Right lobe of liver (tissue), 6 donors: ENCODE measurements at regions not wholly inside any gene's neighbourhood (a gene's known extent, or its start where the extent isn't known, plus 50 kb on each side); places are given as distances from the start of the nearest gene placed in this dataset.

Experiments
- ATAC-seq, 4 donors: fragments of 200-7000 bp; cut with Tn5 transposase; one replicate each; pipeline ENCODE4 v1.9.1; 2020; ENCODE audit warnings: mild to moderate bottlenecking in 4 of 4, moderate library complexity in 4 of 4
- DNase-seq, 3 donors: peaks; one replicate each; pipeline ENCODE4 v3.0.0-alpha.2; 2020
- H3K27ac ChIP-seq, 3 donors: fragments of 200-600 bp; one replicate each; pipeline ENCODE4 v1.8.0; 2022
- H3K27me3 ChIP-seq, 2 donors: fragments of 200-600 bp; one replicate each; pipeline ENCODE4 v1.8.0; 2022
- H3K36me3 ChIP-seq, 4 donors: fragments of 200-600 bp; sonication (generic) in 1 of 4; one replicate each; pipeline versions ENCODE4 v1.5.1 to v1.8.0; 2017 to 2022; ENCODE audit warnings: control low read depth in 1 of 4
- H3K4me1 ChIP-seq, 4 donors: fragments of 200-600 bp; sonication (generic) in 1 of 4; one replicate each; pipeline versions ENCODE4 v1.5.1 to v1.8.0; 2017 to 2022; ENCODE audit warnings: control low read depth in 1 of 4
- H3K4me3 ChIP-seq, 3 donors: fragments of 200-600 bp; one replicate each; pipeline ENCODE4 v1.8.0; 2022
- H3K9me3 ChIP-seq, 4 donors: fragments of 200-600 bp; sonication (generic) in 1 of 4; one replicate each; pipeline versions ENCODE4 v1.5.1 to v1.8.0; 2017 to 2022; ENCODE audit warnings: control low read depth in 1 of 4
- POLR2A ChIP-seq: fragments of 450-650 bp; IDR thresholded peaks from one replicate; pipeline ENCODE4 v1.6.1; 2017; ENCODE audit warnings: antibody characterized with exemption, mild to moderate bottlenecking
- WGBS: methylation state at CpG from one replicate; pipeline ENCODE4 v1.1.6; 2018; ENCODE audit warnings: low coverage, low lambda C conversion rate; ENCODE audit not compliant: insufficient coverage; ENCODE audit errors: missing lambda C conversion rate; 5-methylcytosine and 5-hydroxymethylcytosine counted together
- intact Hi-C, 2 donors: fragments of 100-400 bp; cut with DNase I; formaldehyde crosslinking; loops; one replicate each; pipeline versions ENCODE4 v1.11.2 to v1.14.1; 2022
- TF ChIP-seq, protein P1 (sequence below), 4 donors: fragments of 200-600 bp in 3 of 4; fragments of 450-650 bp in 1 of 4; IDR thresholded peaks; one replicate each; pipeline versions ENCODE4 v1.5.1 to v1.8.0; 2016 to 2022; ENCODE audit warnings: antibody characterized with exemption in 4 of 4, mild to moderate bottlenecking in 2 of 4
- donor health status: DM: no; HTN: yes; CAD: no.
- donor health status: DM: no; HTN: no; CAD: no.
- donor health status: DM: no; HTN: no; CAD: no.
- donor health status: DM: no; HTN: yes; CAD: no.
- donor health status: DM: no; HTN: yes; CAD: no.

DNA sequence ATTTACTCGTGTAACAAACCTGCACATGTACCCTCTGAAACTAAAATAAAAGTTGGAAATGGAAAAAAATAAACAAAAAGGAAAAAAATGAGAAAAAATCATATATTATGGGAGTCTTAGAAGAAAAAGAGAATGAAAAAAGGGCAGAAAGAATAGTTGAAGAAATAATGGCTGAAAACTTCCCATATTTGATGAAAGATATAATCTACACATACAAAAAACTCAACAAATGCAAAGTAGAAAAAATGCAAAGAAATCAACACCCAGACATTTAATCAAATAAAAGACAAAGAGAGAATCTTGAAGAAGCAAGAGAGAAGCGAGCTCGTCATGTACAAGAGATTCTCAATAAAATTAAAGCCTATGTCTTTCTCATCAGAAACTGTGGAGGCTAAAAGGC lies 73.8 kb downstream of the SLC25A46 start:
- no peak for TF ChIP-seq POLR2A
- TF ChIP-seq, protein P1, sequence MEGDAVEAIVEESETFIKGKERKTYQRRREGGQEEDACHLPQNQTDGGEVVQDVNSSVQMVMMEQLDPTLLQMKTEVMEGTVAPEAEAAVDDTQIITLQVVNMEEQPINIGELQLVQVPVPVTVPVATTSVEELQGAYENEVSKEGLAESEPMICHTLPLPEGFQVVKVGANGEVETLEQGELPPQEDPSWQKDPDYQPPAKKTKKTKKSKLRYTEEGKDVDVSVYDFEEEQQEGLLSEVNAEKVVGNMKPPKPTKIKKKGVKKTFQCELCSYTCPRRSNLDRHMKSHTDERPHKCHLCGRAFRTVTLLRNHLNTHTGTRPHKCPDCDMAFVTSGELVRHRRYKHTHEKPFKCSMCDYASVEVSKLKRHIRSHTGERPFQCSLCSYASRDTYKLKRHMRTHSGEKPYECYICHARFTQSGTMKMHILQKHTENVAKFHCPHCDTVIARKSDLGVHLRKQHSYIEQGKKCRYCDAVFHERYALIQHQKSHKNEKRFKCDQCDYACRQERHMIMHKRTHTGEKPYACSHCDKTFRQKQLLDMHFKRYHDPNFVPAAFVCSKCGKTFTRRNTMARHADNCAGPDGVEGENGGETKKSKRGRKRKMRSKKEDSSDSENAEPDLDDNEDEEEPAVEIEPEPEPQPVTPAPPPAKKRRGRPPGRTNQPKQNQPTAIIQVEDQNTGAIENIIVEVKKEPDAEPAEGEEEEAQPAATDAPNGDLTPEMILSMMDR (IDR thresholded peaks at IDR 0.05) = no peak
- Histone ChIP-seq H3K4me3 (no peak overlapping the region), H3K36me3 (no peaks in the 10 kb centered on the region), H3K27me3 (no peaks in the 10 kb centered on the region), H3K9me3 (no peaks in the 10 kb centered on the region), H3K27ac (no peak overlapping the region), H3K4me1 (no peaks in the 10 kb centered on the region)
- WGBS = 66% methylated on average over 3 of the region's 3 CpGs
- DNase-seq = no peak
- intact Hi-C loops = no loop called here
- ATAC-seq = no peak

DNA sequence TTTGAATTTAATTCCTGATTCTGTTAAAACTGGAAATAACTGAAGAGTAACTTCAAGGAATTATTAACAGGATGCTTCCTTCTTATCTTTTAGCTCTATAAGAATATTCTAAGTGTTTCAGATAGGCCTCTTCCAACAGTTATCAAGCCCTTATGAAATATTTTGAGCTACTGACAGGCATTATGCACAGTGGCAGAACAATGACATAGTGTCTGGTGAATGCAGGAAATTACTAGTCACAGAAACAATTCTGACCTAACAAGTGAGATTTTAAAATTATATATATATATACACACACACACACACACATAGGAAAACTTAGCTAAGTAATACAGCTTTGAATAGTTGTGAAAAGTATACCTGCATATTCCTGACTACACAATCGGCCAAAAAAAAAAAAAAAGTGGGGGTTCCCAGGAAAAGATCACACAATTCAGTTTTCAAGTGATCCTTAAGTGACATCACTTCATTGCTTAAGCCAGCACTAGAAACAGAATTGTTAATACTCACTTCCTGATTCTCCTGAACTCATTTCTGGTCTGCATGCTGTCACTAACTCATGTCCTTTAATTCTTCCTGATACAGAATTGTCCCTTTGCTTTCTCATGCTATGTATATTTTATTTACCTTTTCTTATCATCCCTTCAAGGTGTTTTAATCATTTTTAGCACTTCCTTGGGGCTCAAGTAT lies 77.3 kb downstream of the SLC25A46 start:
- ATAC-seq = no peak
- H3K27me3 ChIP-seq = no peaks in the 10 kb centered on the region
- DNase-seq = no peak
- H3K4me3 ChIP-seq = no peak overlapping the region
- WGBS = 54% methylated on average over 1 of the region's 1 CpG
- TF ChIP-seq, protein P1 (IDR thresholded peaks at IDR 0.05) = no peak
- no peak for TF ChIP-seq POLR2A
- H3K27ac ChIP-seq = no peak overlapping the region
- H3K36me3 ChIP-seq = no peaks in the 10 kb centered on the region
- intact Hi-C loops = no loop called here
- H3K9me3 ChIP-seq = no peaks in the 10 kb centered on the region
- H3K4me1 ChIP-seq = no peaks in the 10 kb centered on the region

DNA sequence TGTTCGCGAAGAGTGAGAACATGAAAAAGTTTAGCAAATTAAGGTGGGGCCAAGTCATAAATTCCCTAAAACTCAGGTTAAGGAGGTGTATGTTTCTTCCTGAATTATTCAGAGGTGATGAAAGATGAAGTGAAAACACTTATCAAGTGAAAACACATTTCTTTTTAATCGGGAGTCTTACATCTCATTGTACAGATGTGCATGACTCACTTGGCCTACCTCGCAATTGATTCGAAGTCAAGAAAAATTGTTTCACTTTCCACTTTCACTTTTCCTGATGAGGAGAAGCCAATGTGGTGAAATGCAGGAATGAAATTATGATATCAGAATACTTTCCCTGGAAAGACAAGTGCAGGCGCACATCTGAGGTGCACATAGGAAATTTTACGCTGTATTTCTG lies 78.7 kb downstream of the SLC25A46 start:
- no peak for TF ChIP-seq POLR2A
- TF ChIP-seq, protein P1 (IDR thresholded peaks at IDR 0.05) = no peak
- Histone ChIP-seq H3K36me3 (no peaks in the 10 kb centered on the region), H3K9me3 (no peaks in the 10 kb centered on the region), H3K27ac (no peak overlapping the region), H3K27me3 (no peaks in the 10 kb centered on the region), H3K4me3 (no peak overlapping the region), H3K4me1 (no peaks in the 10 kb centered on the region)
- DNase-seq = no peak
- WGBS = 74% methylated on average over 7 of the region's 7 CpGs
- intact Hi-C loops = no loop called here
- ATAC-seq = no peak

DNA sequence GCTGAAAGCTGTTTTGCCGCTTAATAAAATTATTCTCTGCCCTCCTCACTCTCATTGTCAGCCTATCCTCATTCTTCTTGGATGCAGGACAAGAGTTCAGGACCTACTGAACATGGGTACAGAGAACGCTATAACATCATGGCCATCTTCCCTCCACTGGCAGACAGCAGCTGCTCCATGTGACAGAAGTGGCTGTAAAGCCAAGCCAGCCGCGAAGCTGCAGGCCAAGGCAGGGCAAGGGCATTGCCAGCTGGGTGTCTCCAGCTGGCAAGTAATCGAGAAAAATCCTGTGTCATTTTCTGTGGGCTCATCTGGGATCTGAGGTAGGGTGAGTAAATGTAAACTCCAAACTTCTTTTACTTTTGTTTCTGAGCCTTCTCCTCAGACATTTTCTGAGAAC lies 84.8 kb downstream of the SLC25A46 start:
- intact Hi-C loops = no loop called here
- Histone ChIP-seq H3K4me1 (no peaks in the 10 kb centered on the region), H3K27ac (no peak overlapping the region), H3K4me3 (no peak overlapping the region), H3K27me3 (no peaks in the 10 kb centered on the region), H3K36me3 (no peaks in the 10 kb centered on the region), H3K9me3 (peaks cover 0 to 6% (median 0%) of the 10 kb centered on the region in 4 donors)
- TF ChIP-seq POLR2A = no peak
- TF ChIP-seq, protein P1 (IDR thresholded peaks at IDR 0.05) = no peak
- DNase-seq (no peak), ATAC-seq (no peak)
- WGBS = 80% methylated on average over 5 of the region's 5 CpGs
